NCI-H2081 (cell line): ENCODE measurements at regions not wholly inside any gene's neighbourhood (a gene's known extent, or its start where the extent isn't known, plus 50 kb on each side); places are given as distances from the start of the nearest gene placed in this dataset.
"Not testable (repeated sequence)": the region's sequence is repeated elsewhere in the genome, so short reads cannot be mapped to it uniquely, and the experiment has no call there.

Experiments
- DNase-seq, 2 experiments: peaks; one replicate each; lab custom pipeline; 2025; lab: John Stamatoyannopoulos, UW

- no peak for DNase-seq
Measured at GRCh38 chr16:59632276-59632855, 898.2 kb upstream of the GOT2 start.

- DNase-seq, result not testable (repeated sequence)
Measured at GRCh38 chr16:59624381-59624780, 890.3 kb upstream of the GOT2 start.

GRCh38 chr16:59614466-59615240 is 880.5 kb upstream of the GOT2 start:
- no peak for DNase-seq

GRCh38 chr16:59612910-59613620 is 878.9 kb upstream of the GOT2 start:
- DNase-seq, result not testable (repeated sequence)

GRCh38 chr16:59612094-59612493 is 878.0 kb upstream of the GOT2 start:
- no peak for DNase-seq

GRCh38 chr16:59611556-59611955 is 877.4 kb upstream of the GOT2 start:
- DNase-seq, result no peak

GRCh38 chr16:59605706-59606105 is 871.6 kb upstream of the GOT2 start:
- no peak for DNase-seq

- no peak for DNase-seq
Measured at GRCh38 chr16:59604354-59604753, 870.2 kb upstream of the GOT2 start.

GRCh38 chr16:59601452-59601851 is 867.3 kb upstream of the GOT2 start:
- DNase-seq, result no peak

GRCh38 chr16:59597269-59597668 is 863.2 kb upstream of the GOT2 start:
- no peak for DNase-seq

- no peak for DNase-seq
Measured at GRCh38 chr16:59596693-59597092, 862.6 kb upstream of the GOT2 start.

- DNase-seq, result no peak
Measured at GRCh38 chr16:59593194-59593661, 859.1 kb upstream of the GOT2 start.

- DNase-seq, result no peak
Measured at GRCh38 chr16:59591480-59591879, 857.4 kb upstream of the GOT2 start.

GRCh38 chr16:59590845-59591244 is 856.7 kb upstream of the GOT2 start:
- no peak for DNase-seq

- DNase-seq, result no peak
Measured at GRCh38 chr16:59586331-59586730, 852.2 kb upstream of the GOT2 start.

GRCh38 chr16:59574296-59574695 is 840.2 kb upstream of the GOT2 start:
- DNase-seq, result no peak

GRCh38 chr16:59573528-59574271 is 839.6 kb upstream of the GOT2 start:
- no peak for DNase-seq

- DNase-seq, result no peak
Measured at GRCh38 chr16:59567496-59567895, 833.4 kb upstream of the GOT2 start.

GRCh38 chr16:59566446-59566845 is 832.3 kb upstream of the GOT2 start:
- no peak for DNase-seq

- no peak for DNase-seq
Measured at GRCh38 chr16:59558679-59559078, 824.6 kb upstream of the GOT2 start.

- DNase-seq, result no peak
Measured at GRCh38 chr16:59552164-59552563, 818.0 kb upstream of the GOT2 start.

- DNase-seq, result no peak
Measured at GRCh38 chr16:59545721-59546120, 811.6 kb upstream of the GOT2 start.
